SHP77 treated with DMSO at 0.1 percent for 48 hours (cell line): ENCODE measurements at regions not wholly inside any gene's neighbourhood (a gene's known extent, or its start where the extent isn't known, plus 50 kb on each side); places are given as distances from the start of the nearest gene placed in this dataset.
"Not testable (repeated sequence)": the region's sequence is repeated elsewhere in the genome, so short reads cannot be mapped to it uniquely, and the experiment has no call there.

Experiments used
- DNase-seq: peaks from one replicate; lab custom pipeline; 2025; lab: John Stamatoyannopoulos, UW

DNA sequence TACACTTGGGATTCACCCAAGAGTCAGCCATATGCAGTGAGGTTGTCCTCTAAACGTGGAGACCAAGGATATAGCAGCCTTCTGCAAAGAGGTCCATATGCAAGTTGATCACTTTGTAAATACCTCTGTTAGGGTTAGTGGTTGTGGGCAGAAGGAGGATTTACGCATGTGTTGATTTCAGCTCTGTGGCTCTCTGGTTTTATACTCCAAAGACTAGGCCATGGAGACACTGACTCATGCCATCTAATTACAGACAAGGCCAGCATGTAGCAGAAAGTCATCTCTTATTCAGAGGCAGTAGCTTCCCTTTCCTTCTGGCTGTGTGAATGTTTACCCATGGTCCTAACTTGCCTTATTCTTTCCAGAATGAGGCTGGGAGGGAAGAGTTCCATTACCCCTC is 140.9 kb upstream of the GOLGA6L4 start:
- not testable (repeated sequence) for DNase-seq

DNA sequence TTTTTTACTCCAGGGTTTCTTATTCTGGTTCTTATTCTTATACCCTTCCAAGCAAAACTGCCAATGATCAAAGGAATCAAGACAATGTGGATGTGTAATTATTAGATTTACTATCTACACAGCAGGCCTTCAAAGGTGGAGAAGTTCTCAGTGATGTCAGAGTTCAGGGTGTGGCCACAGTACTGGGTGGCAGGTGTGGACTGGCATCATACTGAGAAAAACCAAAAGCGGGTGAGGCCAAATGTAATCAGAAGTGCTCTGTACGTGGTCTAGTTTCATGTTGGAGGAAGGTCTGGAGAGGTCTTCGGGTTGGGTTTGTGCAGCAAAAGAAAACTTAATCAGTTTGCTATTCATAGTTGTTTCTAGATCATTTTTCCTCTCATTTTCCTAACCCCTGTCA is 138.5 kb upstream of the GOLGA6L4 start:
- not testable (repeated sequence) for DNase-seq

DNA sequence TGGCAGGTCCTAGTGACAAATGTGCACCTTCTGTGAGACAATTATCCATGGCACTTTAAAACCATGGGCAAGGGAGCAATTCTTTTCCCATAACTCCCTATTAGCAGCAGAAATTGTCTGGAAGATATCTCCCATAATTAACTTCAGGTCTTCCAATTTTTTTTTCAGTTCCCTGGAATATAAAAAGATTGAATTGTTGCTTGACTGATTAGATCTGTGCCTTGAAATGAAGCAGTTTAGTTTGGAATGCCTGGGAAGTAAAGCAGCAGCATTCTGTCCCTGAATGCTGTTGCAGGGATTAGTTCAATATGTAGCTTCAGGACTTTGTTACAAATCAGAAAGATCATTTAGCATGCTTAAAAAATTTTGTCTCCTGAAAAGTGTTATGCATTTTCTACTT is 137.0 kb upstream of the GOLGA6L4 start:
- no peak for DNase-seq

DNA sequence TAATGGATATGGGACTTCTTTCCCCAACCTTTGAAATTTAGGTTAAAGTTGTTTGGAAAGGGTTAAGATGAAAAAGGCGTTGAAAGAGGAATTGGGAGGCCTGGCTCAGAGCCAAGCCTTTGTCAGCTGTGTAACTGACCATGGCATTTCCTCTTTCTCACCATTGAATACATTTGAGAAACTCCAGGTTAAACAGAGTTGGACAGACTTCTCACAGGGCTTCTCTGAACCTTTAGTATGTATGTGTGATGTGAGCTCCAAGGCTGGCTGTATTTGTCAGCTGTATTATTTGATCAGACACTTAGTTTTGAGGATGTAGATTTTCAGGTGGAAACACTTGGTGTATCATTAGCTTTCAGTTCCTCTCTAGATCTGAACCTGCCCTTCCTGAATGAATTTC is 136.4 kb upstream of the GOLGA6L4 start:
- no peak for DNase-seq

DNA sequence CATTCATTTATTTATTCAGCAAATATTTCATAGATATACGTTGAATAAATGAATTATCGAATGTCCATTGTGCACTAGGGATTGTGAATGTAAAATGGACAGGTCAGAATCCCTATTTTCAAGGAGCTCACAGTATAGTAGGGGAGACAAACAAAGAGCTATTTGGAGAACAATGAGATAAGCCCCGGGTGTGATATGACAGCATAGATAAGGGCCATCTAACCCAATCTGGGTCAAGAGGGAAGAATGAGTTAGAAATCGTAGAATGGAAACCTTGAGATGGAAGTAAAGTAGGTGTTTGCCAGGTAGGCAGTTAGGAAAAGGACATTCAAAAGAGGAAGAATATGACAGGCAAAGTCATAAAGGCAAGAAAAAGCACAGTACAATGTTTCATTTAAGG is 132.2 kb upstream of the GOLGA6L4 start:
- DNase-seq, result no peak

DNA sequence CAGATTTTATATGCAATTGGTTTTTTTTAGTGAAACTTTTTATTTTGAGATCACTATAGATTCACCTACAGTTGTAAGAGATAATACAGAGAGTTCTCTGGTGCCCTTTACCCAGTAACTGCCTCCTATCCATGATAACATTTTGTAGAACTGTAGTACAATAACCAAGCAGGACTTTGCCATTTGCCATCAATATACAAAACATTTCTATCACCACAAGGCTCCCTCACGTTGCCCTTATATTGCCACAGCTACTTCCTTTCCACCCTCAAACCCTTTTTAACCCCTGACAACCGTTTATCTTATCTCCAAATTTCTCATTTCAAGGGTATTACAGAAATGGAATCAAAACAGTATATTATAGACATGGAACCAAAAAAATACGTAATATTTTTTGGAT is 130.7 kb upstream of the GOLGA6L4 start:
- no peak for DNase-seq

DNA sequence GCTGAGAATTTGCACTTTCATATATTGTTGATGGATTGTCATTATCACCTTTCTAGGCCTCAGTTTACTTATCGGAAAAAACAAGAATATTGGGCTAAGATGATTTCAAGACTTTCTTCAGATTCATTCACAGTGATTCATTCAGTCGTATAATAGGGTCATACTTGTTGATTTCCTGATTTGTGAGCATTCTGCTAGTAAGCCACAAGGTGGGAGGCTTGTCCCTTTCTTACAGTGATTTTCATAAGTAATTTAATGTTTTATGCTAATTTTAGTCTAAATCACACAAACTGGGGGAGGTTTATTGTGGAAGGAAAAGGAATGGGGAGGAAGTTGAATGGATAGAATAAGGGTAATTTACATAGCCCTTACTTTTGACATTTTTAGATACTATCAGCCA is 126.8 kb upstream of the GOLGA6L4 start:
- no peak for DNase-seq

DNA sequence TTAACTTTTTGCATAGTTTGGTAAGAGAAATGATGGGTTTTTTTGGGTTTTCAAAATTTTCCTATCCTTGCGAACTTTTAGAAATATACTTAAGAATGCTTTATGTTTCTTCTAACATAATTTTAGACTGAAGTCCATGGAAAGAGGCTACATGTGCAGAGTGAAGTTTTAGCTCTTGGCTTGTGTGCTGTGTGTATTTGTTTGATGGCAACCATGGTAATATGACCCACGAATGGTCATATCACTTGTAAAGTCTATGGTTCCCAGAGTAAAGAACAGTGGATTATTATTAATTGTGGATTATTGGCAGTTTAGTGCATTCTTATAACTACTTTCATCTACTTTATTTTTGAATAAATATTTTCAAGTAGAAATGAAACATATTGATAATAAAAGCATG is 124.0 kb upstream of the GOLGA6L4 start:
- no peak for DNase-seq

DNA sequence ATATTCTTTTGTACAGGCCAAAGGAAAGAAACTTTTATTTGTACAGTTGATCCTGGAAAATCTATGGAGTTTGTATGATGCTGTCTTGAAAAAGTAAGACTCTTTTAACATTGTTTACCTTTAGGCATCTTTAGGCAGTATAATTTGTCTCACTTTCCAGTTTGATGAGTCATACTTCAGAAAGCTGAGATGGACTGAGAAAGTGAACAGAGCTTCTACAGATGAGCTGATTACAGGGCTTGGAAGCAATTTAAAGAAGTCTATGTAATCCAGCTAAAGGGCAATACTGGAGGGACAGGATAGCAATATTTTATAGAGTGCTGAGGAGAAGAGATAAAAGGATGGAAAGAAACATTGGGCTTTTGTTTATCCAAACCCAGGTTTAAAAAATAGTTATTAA is 123.5 kb upstream of the GOLGA6L4 start:
- no peak for DNase-seq

DNA sequence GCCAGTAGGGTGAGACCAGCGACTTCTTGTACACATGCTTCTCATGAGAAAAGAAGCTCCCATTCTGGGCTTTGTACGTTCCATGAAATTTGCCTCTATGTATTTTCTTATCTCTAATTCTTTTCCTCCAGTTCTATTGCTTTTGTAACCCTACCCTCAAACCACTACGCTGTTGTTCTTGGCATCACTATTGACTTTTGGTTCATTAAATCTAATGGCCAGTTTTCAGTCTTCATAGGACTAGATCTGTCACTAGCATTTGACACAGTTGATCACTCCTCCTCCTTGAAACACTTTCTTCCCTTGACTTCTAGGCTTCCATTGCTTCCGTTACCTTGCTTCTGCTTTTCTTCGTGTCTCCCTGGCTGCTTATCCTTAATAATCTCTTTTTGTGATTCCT is 121.7 kb upstream of the GOLGA6L4 start:
- no peak for DNase-seq

DNA sequence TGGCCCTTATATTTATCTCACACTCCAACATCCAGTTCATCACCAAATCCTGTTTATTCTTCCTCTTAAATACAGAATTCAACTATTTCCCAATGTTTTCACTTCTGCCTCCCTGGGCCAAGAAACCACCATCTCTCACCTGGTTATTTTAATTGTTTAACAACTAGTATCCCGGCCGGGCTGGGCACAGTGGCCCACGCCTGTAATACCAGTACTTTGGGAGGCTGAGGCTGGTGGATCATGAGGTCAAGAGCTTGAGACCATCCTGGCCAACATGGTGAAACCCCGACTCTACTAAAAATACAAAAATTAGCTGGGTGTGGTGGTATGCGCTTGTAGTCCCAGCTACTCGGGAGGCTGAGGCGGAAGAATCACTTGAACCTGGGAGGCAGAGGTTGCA is 120.9 kb upstream of the GOLGA6L4 start:
- not testable (repeated sequence) for DNase-seq

DNA sequence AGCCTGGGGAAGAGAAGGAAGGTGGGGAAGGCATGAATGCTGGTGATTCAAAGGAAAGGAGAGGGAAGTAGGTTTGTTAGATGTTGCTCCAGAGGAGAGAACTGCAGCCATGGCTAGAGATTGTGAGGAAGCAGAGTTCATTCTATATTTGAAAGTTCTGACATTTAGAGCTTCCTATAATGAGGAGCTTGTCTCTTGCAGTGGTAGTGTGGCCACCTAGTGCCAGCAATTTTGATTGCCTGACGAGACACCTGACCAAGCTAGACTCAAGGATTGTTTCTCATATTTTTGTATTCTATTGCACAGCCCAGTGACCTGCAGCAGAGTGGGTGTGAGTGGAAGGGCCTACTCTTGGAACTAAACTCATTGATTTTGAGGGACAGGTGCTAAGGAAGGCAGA is 116.2 kb upstream of the GOLGA6L4 start:
- not testable (repeated sequence) for DNase-seq

DNA sequence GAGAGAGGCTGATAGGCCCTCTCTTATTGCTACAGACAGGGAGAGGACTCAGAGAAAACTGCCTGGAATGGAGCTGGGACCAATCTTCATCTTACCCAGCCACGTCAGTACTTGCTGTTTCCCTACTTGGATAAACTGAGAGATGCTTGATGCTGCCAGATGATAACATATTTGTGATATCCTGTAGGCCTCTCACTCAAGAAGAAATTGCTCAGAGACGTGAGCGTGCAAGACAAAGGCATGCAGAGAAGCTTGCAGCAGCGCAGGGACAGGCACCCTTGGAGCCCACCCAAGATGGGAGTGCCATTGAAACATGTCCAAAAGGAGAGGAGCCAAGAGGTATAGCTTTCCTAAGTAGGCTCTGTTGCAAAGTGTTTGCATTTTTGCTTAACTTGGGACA is 114.7 kb upstream of the GOLGA6L4 start:
- not testable (repeated sequence) for DNase-seq

DNA sequence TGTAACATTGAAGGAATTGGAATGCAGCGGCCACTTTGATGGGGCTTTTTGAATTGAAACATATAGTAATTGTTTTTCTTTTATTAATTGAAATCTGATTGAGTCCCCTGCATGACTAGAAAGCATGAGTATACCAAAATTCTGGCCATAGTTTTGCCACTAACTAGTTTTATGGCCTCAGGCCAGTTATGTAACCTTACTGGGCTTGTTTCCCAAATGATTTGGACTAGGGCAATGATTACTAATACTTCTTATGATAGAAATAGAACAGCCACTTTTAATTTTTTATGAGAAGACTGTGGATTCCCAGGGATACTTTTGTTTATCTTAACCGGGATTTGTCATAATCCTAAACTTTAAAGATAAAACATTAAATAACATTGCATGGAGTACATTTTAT is 106.9 kb upstream of the GOLGA6L4 start:
- DNase-seq, result not testable (repeated sequence)

DNA sequence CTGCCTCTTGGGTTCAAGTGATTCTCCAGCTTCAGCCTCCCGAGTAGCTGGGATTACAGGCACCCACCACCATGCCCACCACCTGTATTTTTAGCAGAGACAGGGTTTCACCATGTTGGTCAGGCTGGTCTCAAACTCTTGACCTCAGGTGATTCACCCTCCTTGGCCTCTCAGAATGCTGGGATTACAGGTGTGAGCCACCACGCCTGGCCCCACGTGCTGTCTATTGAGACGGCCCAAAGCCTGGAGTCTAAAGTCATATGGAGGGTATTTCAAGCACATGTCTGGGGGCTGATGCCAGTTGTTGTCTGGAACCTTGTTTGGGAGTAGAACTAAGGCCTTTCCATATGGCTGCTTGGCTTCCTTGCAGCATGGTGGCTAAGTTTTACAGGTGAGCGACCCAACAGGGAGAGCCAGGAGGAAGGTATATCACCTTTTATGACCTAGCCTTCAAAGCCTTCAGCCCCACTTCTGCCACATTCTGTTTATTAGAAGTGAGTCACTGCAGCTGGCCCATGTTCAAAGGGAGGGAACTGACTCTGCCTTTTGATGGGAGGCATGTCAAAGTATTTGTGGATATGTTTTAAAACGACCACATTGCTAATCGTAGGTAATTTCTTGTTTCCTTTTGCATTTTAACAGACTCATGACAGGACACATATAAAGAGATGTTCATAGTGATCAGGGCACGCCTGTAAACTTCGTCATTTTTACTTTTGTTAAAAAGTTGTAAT is 105.3 kb upstream of the GOLGA6L4 start:
- DNase-seq, result not testable (repeated sequence)

DNA sequence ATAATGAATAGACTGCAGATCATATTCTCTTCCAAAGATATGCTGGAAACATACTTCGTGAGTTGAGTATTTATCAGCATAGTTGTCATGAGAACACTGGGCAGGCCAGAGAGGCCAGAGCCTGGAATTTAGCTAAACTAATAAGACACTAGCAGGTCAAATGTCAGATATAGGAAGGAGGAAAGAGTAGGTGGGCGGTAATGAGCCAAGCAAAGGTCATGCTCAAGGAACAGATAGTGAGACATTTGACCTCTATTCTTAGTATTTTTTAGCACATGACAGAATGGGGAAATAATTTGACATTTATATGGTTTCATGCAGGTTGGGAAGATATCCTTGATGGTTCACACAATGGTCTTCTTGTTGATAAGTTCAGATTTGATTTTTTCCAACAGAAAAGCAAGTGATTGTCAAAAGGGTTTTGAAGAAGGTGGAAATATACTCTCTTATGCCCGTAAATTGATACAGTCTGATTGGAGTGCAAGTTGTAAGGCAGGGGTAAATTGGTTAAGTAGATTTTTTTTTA is 99.6 kb upstream of the GOLGA6L4 start:
- DNase-seq, result not testable (repeated sequence)

DNA sequence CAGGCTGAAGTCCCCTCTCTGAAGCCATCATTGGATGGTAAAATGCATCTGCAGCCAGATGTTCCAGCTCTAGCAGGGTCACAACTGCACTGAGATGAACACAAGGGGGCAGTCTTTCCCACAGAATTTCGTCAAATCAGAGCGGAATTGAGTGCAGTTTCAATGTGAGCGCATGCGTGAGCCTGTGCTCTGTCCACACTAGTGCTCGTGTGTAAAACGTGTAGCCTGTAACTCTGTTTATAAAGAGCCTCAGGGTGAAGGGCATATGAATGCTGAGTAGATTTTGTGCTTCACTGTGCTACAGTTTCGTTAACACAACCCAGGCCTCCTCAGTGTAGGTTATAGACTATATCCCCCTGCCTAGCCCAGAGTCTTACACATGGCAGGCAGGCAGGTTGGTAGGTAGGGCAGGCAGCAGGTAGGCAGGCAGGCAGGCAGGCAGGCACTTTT is 92.7 kb upstream of the GOLGA6L4 start:
- peak; percentile 68 for DNase-seq

DNA sequence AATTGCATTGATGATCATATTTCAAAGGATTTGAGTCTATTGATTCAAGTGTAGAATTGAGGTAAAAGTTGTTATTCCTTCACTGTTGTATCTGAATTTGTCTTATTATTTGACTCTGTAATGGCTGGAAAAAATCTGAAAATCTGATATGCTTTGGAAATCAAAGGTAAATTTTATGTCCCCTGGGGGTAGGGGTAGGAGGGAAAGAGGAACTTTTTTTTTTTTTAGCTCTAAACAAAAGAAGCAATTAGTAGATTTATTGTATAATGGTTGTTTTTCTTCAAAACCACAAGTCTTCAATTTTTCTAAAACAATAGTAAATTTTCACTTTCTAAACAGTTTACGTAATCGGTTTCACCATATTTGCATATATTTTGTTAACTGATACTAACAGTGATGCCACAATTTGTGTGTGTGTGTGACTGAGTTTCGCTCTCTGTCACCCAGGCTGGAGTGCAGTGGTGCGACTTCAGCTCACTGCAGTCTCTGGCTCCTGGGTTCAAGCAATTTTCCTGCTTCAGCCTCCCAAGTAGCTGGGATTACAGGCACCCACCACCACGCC is 91.7 kb upstream of the GOLGA6L4 start:
- DNase-seq, result no peak

DNA sequence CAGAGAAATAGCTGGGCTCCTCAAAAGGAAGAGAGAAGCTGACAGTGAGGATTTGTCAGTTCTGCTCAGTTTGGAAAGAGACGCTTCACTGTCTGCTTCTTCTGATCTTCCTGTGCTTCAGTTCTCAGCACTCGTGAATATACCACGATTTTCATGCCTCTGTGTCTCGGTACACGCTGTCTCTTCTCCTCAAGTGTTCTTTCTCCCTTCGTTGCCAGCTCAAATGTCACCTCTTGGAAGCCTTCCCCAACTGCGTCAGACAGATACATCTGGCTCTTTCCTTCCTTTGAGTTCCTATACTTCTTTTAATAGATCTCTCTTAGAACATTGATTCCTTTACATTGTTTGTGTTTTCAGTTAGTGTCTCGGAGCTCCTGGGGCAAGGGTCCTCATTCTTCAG is 90.6 kb upstream of the GOLGA6L4 start:
- DNase-seq, result not testable (repeated sequence)

DNA sequence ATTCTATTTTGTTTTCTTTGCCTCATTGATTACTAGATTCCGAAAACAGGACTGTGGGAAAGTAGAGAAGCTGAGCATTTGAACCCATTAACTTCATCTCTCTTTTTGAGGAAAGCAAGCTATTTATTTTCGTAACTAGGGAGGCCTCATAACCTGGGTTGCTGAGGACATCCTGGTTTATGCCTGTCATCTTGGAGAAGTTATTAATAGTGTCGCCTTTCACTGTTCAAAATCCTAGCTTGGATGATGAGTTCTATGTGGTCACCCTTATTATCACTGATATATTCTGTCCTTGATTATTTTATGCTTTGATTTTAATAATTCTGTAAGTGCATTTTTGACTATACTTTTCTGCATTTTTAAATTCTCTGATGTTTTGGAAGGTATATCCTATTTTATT is 89.3 kb upstream of the GOLGA6L4 start:
- DNase-seq, result not testable (repeated sequence)

DNA sequence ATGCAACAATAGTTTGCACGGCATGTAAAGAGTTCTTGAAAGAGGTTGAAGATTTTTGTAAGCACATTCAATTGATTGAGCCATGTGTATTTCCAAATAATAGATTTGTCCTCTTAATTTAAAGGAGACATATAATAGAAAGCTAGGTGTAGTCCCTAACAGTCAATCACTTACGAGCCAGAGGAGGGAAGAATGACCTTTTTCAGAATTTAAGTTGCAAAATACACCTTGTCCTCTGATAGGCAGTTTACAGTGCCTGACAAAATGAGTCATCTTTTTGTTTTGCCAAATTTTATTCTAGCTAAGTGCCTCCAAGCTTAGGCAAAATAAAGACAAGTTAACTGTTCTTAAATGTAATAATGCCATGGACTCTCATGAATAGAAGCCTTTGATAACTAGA is 88.3 kb upstream of the GOLGA6L4 start:
- DNase-seq, result not testable (repeated sequence)

DNA sequence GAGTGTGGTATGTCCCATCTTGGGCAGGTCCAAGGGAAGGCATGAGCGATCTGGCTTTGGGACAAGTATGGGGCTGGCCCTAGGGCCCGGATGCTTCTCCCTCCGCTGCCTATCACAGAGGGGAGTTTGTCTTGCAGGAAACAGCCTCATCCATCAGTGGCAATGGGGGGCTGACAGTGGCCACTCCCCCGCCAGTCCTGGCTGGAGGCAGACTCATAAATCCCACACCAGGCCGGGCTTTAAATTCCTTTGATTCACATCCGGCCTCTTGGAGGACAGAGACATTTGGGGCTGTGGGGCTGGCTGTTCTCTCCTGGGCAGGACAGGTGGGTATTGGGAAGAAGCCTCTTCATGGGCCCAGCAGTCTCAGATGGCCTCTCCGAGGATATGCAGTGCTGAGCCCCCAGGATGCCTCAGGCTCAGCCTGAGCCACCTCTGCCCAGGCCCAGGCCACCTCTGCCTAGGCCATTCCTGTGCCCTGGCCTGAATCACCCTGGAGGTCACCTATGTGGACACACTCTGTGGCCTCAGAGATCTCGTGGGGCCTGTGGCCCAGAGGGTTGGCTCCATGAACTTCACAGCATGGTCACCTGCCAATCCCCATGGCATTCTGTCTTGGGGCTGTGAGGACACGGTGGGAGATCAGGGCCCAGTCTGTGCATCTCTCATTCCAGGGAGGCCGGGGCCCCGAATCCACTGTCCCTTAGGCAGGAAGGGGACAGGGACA is 84.2 kb upstream of the GOLGA6L4 start:
- no peak for DNase-seq

DNA sequence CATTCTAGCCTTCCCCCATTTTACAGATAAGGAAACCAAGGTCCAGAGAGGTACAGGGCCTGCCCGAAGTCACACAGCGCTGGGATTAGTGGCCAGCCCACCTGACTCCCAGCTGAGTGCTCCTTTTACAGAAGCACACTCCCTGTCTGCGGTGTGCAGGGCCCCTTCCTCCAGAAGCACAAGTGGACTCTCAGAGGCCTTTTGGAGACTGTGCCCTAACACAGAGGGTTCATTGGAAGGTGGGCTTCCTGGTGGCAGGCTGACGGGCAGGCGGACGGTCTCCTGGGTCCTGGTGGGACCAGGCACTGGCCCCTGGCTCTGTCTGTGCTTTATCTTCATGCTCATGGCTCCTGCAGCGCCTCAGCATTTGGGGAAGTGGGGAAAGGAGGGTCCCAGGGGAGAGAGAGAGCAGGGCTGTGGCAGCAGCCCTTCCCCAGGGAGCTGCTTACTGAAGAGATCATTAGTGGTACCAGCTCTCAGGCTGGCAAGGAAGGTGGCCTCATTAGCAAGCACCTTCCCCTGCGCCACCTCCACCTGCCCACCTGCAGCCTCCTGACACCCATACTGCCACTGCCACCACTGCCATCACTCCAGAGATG is 83.1 kb upstream of the GOLGA6L4 start:
- not testable (repeated sequence) for DNase-seq
